Neutrophil (primary cell): ENCODE measurements at regions not wholly inside any gene's neighbourhood (a gene's known extent, or its start where the extent isn't known, plus 50 kb on each side); places are given as distances from the start of the nearest gene placed in this dataset.
"Not testable (repeated sequence)": the region's sequence is repeated elsewhere in the genome, so short reads cannot be mapped to it uniquely, and the experiment has no call there.

Experiments
- H3K27ac ChIP-seq: fragments of 200-600 bp; sonication (generic); 2 replicates; pipeline ENCODE4 v1.5.1; 2016; ENCODE audit warnings: mild to moderate bottlenecking, moderate library complexity
- H3K27me3 ChIP-seq: fragments of 200-600 bp; sonication (generic); 2 replicates; pipeline ENCODE4 v1.6.0; 2016; ENCODE audit warnings: mild to moderate bottlenecking
- H3K36me3 ChIP-seq: fragments of 200-600 bp; sonication (generic); 2 replicates; pipeline ENCODE4 v1.5.1; 2017
- H3K4me1 ChIP-seq, 2 experiments: fragments of 200-600 bp in 1 of 2; sonication (generic) in 1 of 2; 1 replicate in 1 of 2; 2 replicates in 1 of 2; pipeline versions ENCODE4 v1.5.1 to v1.6.1; 2013 to 2016; ENCODE audit warnings: low read depth in 1 of 2, low read length in 1 of 2, mild to moderate bottlenecking in 1 of 2, moderate library complexity in 1 of 2; ENCODE audit not compliant: control insufficient read depth in 1 of 2, insufficient read depth in 1 of 2
- H3K4me3 ChIP-seq, 2 experiments: fragments of 200-600 bp in 1 of 2; sonication (generic) in 1 of 2; 1 replicate in 1 of 2; 2 replicates in 1 of 2; pipeline ENCODE4 v1.5.1; 2013 to 2016; ENCODE audit warnings: low read depth in 1 of 2, low read length in 1 of 2, mild to moderate bottlenecking in 1 of 2, moderate library complexity in 1 of 2
- H3K9me3 ChIP-seq: fragments of 200-600 bp; sonication (generic); 2 replicates; pipeline ENCODE4 v1.5.1; 2016
- CTCF ChIP-seq: fragments of 200-600 bp; sonication (generic); IDR thresholded peaks from 2 replicates; pipeline ENCODE4 v1.5.1; 2016; ENCODE audit warnings: antibody characterized with exemption

GRCh38 chr16:75820672-75821071 lies 94.4 kb upstream of the CPHXL start:
- Histone ChIP-seq H3K4me1 (no peaks in the 10 kb centered on the region), H3K36me3 (no peaks in the 10 kb centered on the region), H3K9me3 (no peaks in the 10 kb centered on the region), H3K4me3 (no peak overlapping the region), H3K27ac (no peak overlapping the region), H3K27me3 (no peaks in the 10 kb centered on the region)
- no peak for TF ChIP-seq CTCF

GRCh38 chr16:75821117-75821516 lies 94.8 kb upstream of the CPHXL start:
- Histone ChIP-seq H3K27ac (no peak overlapping the region), H3K9me3 (no peaks in the 10 kb centered on the region), H3K4me3 (no peak overlapping the region), H3K27me3 (no peaks in the 10 kb centered on the region), H3K4me1 (no peaks in the 10 kb centered on the region), H3K36me3 (no peaks in the 10 kb centered on the region)
- TF ChIP-seq CTCF = no peak

DNA sequence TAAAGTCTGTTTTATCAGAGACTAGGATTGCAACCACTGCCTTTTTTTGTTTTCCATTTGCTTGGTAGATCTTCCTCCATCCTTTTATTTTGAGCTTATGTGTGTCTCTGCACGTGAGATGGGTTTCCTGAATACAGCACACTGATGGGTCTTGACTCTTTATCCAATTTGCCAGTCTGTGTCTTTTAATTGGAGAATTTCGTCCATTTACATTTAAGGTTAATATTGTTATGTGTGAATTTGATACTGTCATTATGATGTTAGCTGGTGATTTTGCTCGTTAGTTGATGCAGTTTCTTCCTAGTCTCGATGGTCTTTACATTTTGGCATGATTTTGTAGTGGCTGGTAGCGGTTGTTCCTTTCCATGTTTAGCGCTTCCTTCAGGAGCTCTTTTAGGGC lies 99.5 kb upstream of the CPHXL start:
- not testable (repeated sequence) for H3K36me3 ChIP-seq

DNA sequence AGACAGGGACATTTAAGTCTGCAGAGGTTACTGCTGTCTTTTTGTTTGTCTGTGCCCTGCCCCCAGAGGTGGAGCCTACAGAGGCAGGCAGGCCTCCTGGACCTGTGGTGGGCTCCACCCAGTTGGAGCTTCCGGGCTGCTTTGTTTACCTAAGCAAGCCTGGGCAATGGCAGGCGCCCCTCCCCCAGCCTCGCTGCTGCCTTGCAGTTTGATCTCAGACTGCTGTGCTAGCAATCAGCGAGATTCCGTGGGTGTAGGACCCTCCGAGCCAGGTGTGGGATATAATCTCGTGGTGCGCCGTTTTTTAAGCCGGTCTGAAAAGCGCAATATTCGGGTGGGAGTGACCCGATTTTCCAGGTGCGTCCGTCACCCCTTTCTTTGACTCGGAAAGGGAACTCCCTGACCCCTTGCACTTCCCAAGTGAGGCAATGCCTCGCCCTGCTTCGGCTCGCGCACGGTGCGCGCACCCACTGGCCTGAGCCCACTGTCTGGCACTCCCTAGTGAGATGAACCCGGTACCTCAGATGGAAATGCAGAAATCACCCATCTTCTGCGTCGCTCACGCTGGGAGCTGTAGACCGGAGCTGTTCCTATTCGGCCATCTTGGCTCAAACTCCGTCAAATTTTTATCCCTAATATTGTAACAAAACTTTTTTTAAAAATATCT lies 101.2 kb upstream of the CPHXL start:
- not testable (repeated sequence) for H3K4me3 ChIP-seq, H3K36me3 ChIP-seq, H3K27ac ChIP-seq, H3K27me3 ChIP-seq, H3K4me1 ChIP-seq, H3K9me3 ChIP-seq

More for the DNA sequence above, 99.5 kb upstream of the CPHXL start:
- H3K4me3 ChIP-seq, H3K4me1 ChIP-seq, H3K27me3 ChIP-seq, H3K27ac ChIP-seq, H3K9me3 ChIP-seq: not testable (repeated sequence)

DNA sequence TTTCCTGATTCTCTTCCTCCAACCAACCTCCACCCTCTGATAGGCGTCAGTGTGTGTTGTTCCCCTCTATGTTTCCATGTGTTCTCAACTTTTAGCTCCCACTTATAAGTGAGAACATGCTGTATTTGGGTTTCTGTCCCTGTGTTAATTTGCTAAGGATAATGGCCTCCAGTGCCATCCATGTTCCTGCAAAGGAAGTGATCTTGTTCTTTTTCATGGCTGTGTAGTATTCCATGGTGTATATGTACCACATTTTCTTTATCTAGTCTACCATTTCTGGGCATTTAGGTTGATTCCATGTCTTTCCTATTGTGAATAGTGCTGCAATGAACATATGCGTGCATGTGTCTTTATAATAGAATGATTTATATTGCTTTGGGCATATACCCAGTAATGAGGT lies 107.1 kb upstream of the CPHXL start:
- H3K9me3 ChIP-seq, H3K36me3 ChIP-seq, H3K4me1 ChIP-seq, H3K27ac ChIP-seq, H3K27me3 ChIP-seq, H3K4me3 ChIP-seq: not testable (repeated sequence)

DNA sequence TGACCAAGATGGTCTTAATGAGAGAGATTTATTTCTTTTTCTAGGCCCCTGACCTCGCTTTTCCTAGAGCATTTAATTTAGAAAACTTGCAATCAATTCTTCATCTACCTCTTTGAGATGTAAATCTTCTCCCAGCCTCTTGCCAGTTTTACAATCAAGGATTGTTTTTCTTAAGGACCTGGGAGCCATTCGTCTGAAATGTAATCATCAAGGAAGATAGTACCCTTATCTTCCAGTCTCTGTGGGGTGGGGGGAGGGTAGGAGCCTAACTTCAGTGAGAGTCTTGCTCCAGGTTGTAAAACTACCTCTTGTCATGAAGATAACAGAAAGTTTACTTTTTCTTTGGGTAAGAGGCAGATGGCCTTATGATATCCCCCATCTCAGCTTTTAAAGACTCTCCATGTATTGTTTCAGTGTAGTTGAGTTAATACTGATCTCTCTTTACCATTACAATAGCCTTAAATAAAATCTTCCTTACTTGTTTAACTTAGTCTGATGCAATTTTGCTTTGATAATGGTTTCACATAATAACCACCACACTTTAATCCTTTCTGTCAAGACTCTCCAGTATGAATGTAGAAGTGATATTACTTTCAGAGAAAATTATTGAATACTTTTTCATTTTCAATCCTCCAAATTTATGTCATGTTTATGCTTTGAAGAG lies 110.2 kb upstream of the CPHXL start:
- Histone ChIP-seq H3K27ac (no peak overlapping the region), H3K4me1 (no peaks in the 10 kb centered on the region), H3K9me3 (no peaks in the 10 kb centered on the region), H3K4me3 (no peak overlapping the region), H3K36me3 (no peaks in the 10 kb centered on the region), H3K27me3 (no peaks in the 10 kb centered on the region)
- no peak for TF ChIP-seq CTCF

DNA sequence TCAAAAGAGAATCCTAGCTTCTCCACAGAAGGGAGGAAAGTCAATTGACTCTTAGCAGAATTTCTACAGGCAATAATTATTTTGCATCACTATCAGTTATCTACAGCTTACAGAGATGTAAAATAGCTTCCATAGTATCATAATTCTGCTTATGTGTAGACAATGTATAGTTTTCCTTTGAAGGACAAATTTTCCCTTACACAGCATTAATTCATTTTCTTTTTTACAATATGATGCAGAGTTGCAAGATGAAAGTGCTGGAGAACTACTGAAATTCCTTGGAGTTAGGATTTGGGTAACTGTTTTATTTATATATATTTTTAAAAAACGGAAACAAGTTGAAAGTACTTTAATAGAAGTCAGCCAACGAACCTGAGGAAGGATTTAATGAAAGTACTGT lies 111.0 kb upstream of the CPHXL start:
- TF ChIP-seq CTCF = no peak
- no peaks in the 10 kb centered on the region for H3K36me3 ChIP-seq
- no peaks in the 10 kb centered on the region for H3K4me1 ChIP-seq
- no peak overlapping the region for H3K27ac ChIP-seq
- H3K27me3 ChIP-seq = no peaks in the 10 kb centered on the region
- H3K4me3 ChIP-seq = no peak overlapping the region
- H3K9me3 ChIP-seq = no peaks in the 10 kb centered on the region
